ENCODE measurements at regions not wholly inside any gene's neighbourhood (a gene's known extent, or its start where the extent isn't known, plus 50 kb on each side); places are given as distances from the start of the nearest gene placed in this dataset.

DNA sequence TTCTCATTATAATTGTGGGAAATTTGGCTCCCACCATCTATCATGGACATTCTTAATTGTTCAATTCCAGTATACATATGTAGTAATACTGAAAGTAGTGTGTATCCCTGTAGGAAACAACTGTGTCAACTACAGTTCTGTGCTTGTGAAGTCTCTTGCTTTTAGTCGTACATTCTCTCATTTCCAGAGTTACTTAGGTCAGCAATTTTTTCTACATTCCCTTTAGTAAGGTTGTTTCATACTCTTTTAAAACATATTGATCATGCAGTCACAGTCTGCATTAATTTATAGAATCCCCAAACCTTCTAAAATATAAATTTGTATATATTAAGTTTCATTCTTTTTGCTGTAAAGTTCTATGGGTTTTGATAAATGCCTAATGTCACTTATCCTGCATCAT is 289.2 kb upstream of the PCDH10 start:
- no peak for DNase-seq
- H3K4me1 ChIP-seq (ENCODE audit: insufficient read depth, low read length), result no peaks in the 10 kb centered on the region
- no peak overlapping the region for H3K4me3 ChIP-seq (ENCODE audit: low read depth in 1 of 2, low read length in 2 of 2)
- TF ChIP-seq CTCF (IDR thresholded peaks at IDR 0.05; ENCODE audit: borderline replicate concordance, extremely low read depth, low read length, poor library complexity, severe bottlenecking), result no peak
- no peak for TF ChIP-seq EZH2 (IDR thresholded peaks at IDR 0.05; ENCODE audit: borderline replicate concordance, low read depth, low read length, severe bottlenecking)
- H3K79me2 ChIP-seq (ENCODE audit: insufficient read depth, low read length), result no peaks in the 10 kb centered on the region
- no peak overlapping the region for H2AFZ ChIP-seq (ENCODE audit: low read depth, low read length)
- no peak overlapping the region for H3K4me2 ChIP-seq (ENCODE audit: insufficient read depth, low read length)
- H3K36me3 ChIP-seq (ENCODE audit: insufficient read depth, low read length), result no peaks in the 10 kb centered on the region
- no peaks in the 10 kb centered on the region for H3K27me3 ChIP-seq (ENCODE audit: insufficient read depth, low read length, poor library complexity)
- ATAC-seq (ENCODE audit: insufficient read depth, low read depth), result no peak
- no peak overlapping the region for H3K27ac ChIP-seq (ENCODE audit: low read length)
- no peak overlapping the region for H3K9ac ChIP-seq (ENCODE audit: low read depth, low read length)
- no peaks in the 10 kb centered on the region for H3K9me3 ChIP-seq (ENCODE audit: insufficient read depth, low read length, severe bottlenecking)
- no peaks in the 10 kb centered on the region for H4K20me1 ChIP-seq (ENCODE audit: insufficient read depth, low read length)

DNA sequence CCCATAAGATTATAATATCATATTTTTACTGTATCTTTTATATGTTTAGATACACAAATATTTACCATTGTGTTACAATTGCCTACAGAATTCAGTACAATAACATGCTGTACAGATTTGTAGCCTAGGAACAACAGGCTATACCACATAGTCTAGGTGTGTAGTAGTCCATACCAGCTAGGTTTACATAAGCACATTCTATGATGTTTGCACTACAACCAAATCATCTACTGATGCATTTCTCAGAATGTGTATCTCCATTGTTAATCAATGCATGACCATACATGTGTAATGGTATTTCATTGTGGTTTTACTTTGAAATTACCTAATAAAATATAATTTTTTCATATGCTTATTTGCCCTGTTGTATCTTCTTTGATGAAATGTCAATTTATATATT is 288.1 kb upstream of the PCDH10 start:
- Histone ChIP-seq H3K36me3 (ENCODE audit: insufficient read depth, low read length) (no peaks in the 10 kb centered on the region), H3K4me1 (ENCODE audit: insufficient read depth, low read length) (no peaks in the 10 kb centered on the region), H3K27ac (ENCODE audit: low read length) (no peak overlapping the region), H2AFZ (ENCODE audit: low read depth, low read length) (no peak overlapping the region), H3K4me2 (ENCODE audit: insufficient read depth, low read length) (no peak overlapping the region), H3K79me2 (ENCODE audit: insufficient read depth, low read length) (no peaks in the 10 kb centered on the region), H3K9ac (ENCODE audit: low read depth, low read length) (no peak overlapping the region), H4K20me1 (ENCODE audit: insufficient read depth, low read length) (no peaks in the 10 kb centered on the region), H3K4me3 (ENCODE audit: low read depth in 1 of 2, low read length in 2 of 2) (no peak overlapping the region), H3K9me3 (ENCODE audit: insufficient read depth, low read length, severe bottlenecking) (no peaks in the 10 kb centered on the region), H3K27me3 (ENCODE audit: insufficient read depth, low read length, poor library complexity) (no peaks in the 10 kb centered on the region)
- no peak for DNase-seq
- no peak for ATAC-seq (ENCODE audit: insufficient read depth, low read depth)
- TF ChIP-seq CTCF (IDR thresholded peaks at IDR 0.05; ENCODE audit: borderline replicate concordance, extremely low read depth, low read length, poor library complexity, severe bottlenecking) (no peak), EZH2 (IDR thresholded peaks at IDR 0.05; ENCODE audit: borderline replicate concordance, low read depth, low read length, severe bottlenecking) (no peak)

GRCh38 chr4:132863619-132864018 is 285.5 kb upstream of the PCDH10 start:
- ATAC-seq (ENCODE audit: insufficient read depth, low read depth) (no peak), DNase-seq (no peak)
- Histone ChIP-seq H3K36me3 (ENCODE audit: insufficient read depth, low read length) (no peaks in the 10 kb centered on the region), H3K9me3 (ENCODE audit: insufficient read depth, low read length, severe bottlenecking) (peaks cover 5% of the 10 kb centered on the region), H4K20me1 (ENCODE audit: insufficient read depth, low read length) (no peaks in the 10 kb centered on the region), H3K4me2 (ENCODE audit: insufficient read depth, low read length) (no peak overlapping the region), H3K79me2 (ENCODE audit: insufficient read depth, low read length) (no peaks in the 10 kb centered on the region), H3K4me1 (ENCODE audit: insufficient read depth, low read length) (no peaks in the 10 kb centered on the region), H3K4me3 (ENCODE audit: low read depth in 1 of 2, low read length in 2 of 2) (no peak overlapping the region), H3K27ac (ENCODE audit: low read length) (no peak overlapping the region), H3K27me3 (ENCODE audit: insufficient read depth, low read length, poor library complexity) (no peaks in the 10 kb centered on the region), H2AFZ (ENCODE audit: low read depth, low read length) (no peak overlapping the region), H3K9ac (ENCODE audit: low read depth, low read length) (no peak overlapping the region)
- no peak for TF ChIP-seq EZH2 (IDR thresholded peaks at IDR 0.05; ENCODE audit: borderline replicate concordance, low read depth, low read length, severe bottlenecking)
- no peak for TF ChIP-seq CTCF (IDR thresholded peaks at IDR 0.05; ENCODE audit: borderline replicate concordance, extremely low read depth, low read length, poor library complexity, severe bottlenecking)

- H3K4me3 ChIP-seq (ENCODE audit: low read depth in 1 of 2, low read length in 2 of 2), result no peak overlapping the region
- DNase-seq (no peak), ATAC-seq (ENCODE audit: insufficient read depth, low read depth) (no peak)
- no peak overlapping the region for H2AFZ ChIP-seq (ENCODE audit: low read depth, low read length)
- H3K9me3 ChIP-seq (ENCODE audit: insufficient read depth, low read length, severe bottlenecking), result peaks cover 5% of the 10 kb centered on the region
- H3K79me2 ChIP-seq (ENCODE audit: insufficient read depth, low read length), result no peaks in the 10 kb centered on the region
- no peaks in the 10 kb centered on the region for H3K4me1 ChIP-seq (ENCODE audit: insufficient read depth, low read length)
- no peaks in the 10 kb centered on the region for H4K20me1 ChIP-seq (ENCODE audit: insufficient read depth, low read length)
- TF ChIP-seq EZH2 (IDR thresholded peaks at IDR 0.05; ENCODE audit: borderline replicate concordance, low read depth, low read length, severe bottlenecking) (no peak), CTCF (IDR thresholded peaks at IDR 0.05; ENCODE audit: borderline replicate concordance, extremely low read depth, low read length, poor library complexity, severe bottlenecking) (no peak)
- no peaks in the 10 kb centered on the region for H3K27me3 ChIP-seq (ENCODE audit: insufficient read depth, low read length, poor library complexity)
- no peak overlapping the region for H3K4me2 ChIP-seq (ENCODE audit: insufficient read depth, low read length)
- no peak overlapping the region for H3K9ac ChIP-seq (ENCODE audit: low read depth, low read length)
- H3K27ac ChIP-seq (ENCODE audit: low read length), result no peak overlapping the region
- no peaks in the 10 kb centered on the region for H3K36me3 ChIP-seq (ENCODE audit: insufficient read depth, low read length)
Observed at GRCh38 chr4:132865458-132865857, 283.6 kb upstream of the PCDH10 start.
